OCI-LY3 (cell line): ENCODE measurements at regions not wholly inside any gene's neighbourhood (a gene's known extent, or its start where the extent isn't known, plus 50 kb on each side); places are given as distances from the start of the nearest gene placed in this dataset.
"Not testable (repeated sequence)": the region's sequence is repeated elsewhere in the genome, so short reads cannot be mapped to it uniquely, and the experiment has no call there.

Source experiments
- H2AFZ ChIP-seq: fragments of 200-600, 300-600 bp; shearing (Covaris generic); 2 replicates; pipeline ENCODE4 v1.6.0; 2014; ENCODE audit warnings: antibody characterized with exemption, low read depth, low read length
- H3K27ac ChIP-seq: fragments of 200-600, 300-600 bp; sonication (generic); 2 replicates; pipeline ENCODE4 v1.5.1; 2014; ENCODE audit warnings: mild to moderate bottlenecking, low read length, moderate library complexity, mixed read lengths
- H3K27me3 ChIP-seq: fragments of 200-600, 300-600 bp; sonication (generic); 2 replicates; pipeline ENCODE4 v1.6.1; 2014; ENCODE audit warnings: low read depth, low read length, mixed read lengths
- H3K36me3 ChIP-seq: fragments of 200-600, 300-600 bp; sonication (generic); replicated peaks from 2 replicates; pipeline ENCODE3; 2014; ENCODE audit warnings: low read depth, low read length, mixed read lengths
- H3K4me1 ChIP-seq: fragments of 300-600, 200-600 bp; sonication (generic); 2 replicates; pipeline ENCODE4 v1.6.1; 2014; ENCODE audit warnings: low read length, mixed read lengths
- H3K4me2 ChIP-seq: fragments of 200-600, 300-600 bp; sonication (generic); 2 replicates; pipeline ENCODE4 v1.6.1; 2014; ENCODE audit warnings: low read length, mixed read lengths
- H3K4me3 ChIP-seq: fragments of 300-600, 200-600 bp; sonication (generic); 2 replicates; pipeline ENCODE4 v1.5.1; 2014; ENCODE audit warnings: antibody characterized with exemption, mild to moderate bottlenecking, low read length, moderate library complexity
- H3K79me2 ChIP-seq: fragments of 300-600, 200-600 bp; shearing (Covaris generic); 2 replicates; pipeline ENCODE4 v1.6.1; 2014; ENCODE audit warnings: mild to moderate bottlenecking, low read length, mixed read lengths
- H3K9ac ChIP-seq: fragments of 300-600, 200-600 bp; shearing (Covaris generic); 2 replicates; pipeline ENCODE4 v1.6.0; 2014; ENCODE audit warnings: mild to moderate bottlenecking, low read length, moderate library complexity
- H3K9me3 ChIP-seq: fragments of 200-600, 300-600 bp; shearing (Covaris generic); 2 replicates; pipeline ENCODE4 v1.6.1; 2014; ENCODE audit warnings: low read length, mixed read lengths; ENCODE audit not compliant: insufficient read depth
- H4K20me1 ChIP-seq: fragments of 200-600, 300-600 bp; sonication (generic); 2 replicates; pipeline ENCODE4 v1.6.1; 2016; ENCODE audit warnings: low read length, mixed read lengths; ENCODE audit not compliant: insufficient read depth
- CTCF ChIP-seq: fragments of 200-600, 300-600 bp; sonication (generic); IDR thresholded peaks from 2 replicates; pipeline ENCODE4 v1.5.1; 2014; ENCODE audit warnings: antibody characterized with exemption, low read length, low read depth
- EZH2phosphoT487 ChIP-seq: fragments of 200-600 bp; shearing (Covaris generic); IDR thresholded peaks from 2 replicates; pipeline ENCODE4 v1.6.1; 2018; ENCODE audit warnings: antibody characterized with exemption, mixed run types, low read depth

GRCh38 chr11:130535520-130535919 is 87.1 kb downstream of the ADAMTS15 start:
- no peaks in the 10 kb centered on the region for H3K36me3 ChIP-seq
- no peak overlapping the region for H3K27ac ChIP-seq
- no peaks in the 10 kb centered on the region for H4K20me1 ChIP-seq
- H3K4me3 ChIP-seq = no peak overlapping the region
- H3K9ac ChIP-seq = no peak overlapping the region
- H2AFZ ChIP-seq = no peak overlapping the region
- H3K79me2 ChIP-seq = no peaks in the 10 kb centered on the region
- peaks cover 8% of the 10 kb centered on the region; the same call in 1 of the 2 replicates for H3K27me3 ChIP-seq
- no peaks in the 10 kb centered on the region for H3K4me1 ChIP-seq
- no peak overlapping the region for H3K4me2 ChIP-seq
- TF ChIP-seq CTCF = no peak
- no peak for TF ChIP-seq EZH2phosphoT487
- H3K9me3 ChIP-seq = no peaks in the 10 kb centered on the region

- Histone ChIP-seq H3K27ac (no peak overlapping the region), H3K4me3 (no peak overlapping the region), H2AFZ (no peak overlapping the region), H3K27me3 (peaks cover 15% of the 10 kb centered on the region; the same call in 1 of the 2 replicates), H3K79me2 (no peaks in the 10 kb centered on the region), H3K9me3 (no peaks in the 10 kb centered on the region), H3K36me3 (no peaks in the 10 kb centered on the region), H3K4me2 (no peak overlapping the region), H3K4me1 (no peaks in the 10 kb centered on the region), H4K20me1 (no peaks in the 10 kb centered on the region), H3K9ac (no peak overlapping the region)
- TF ChIP-seq CTCF (no peak), EZH2phosphoT487 (no peak)
These were observed 87.9 kb downstream of the ADAMTS15 start for GRCh38 chr11:130536106-130537040.

GRCh38 chr11:130539680-130540079 is 91.2 kb downstream of the ADAMTS15 start:
- not testable (repeated sequence) for H3K27ac ChIP-seq, H4K20me1 ChIP-seq, H3K4me1 ChIP-seq, H3K36me3 ChIP-seq, H3K9ac ChIP-seq, H3K4me2 ChIP-seq, H2AFZ ChIP-seq, H3K9me3 ChIP-seq, H3K4me3 ChIP-seq, H3K79me2 ChIP-seq
- peaks cover 26% of the 10 kb centered on the region for H3K27me3 ChIP-seq

GRCh38 chr11:130544266-130544665 is 95.8 kb downstream of the ADAMTS15 start:
- Histone ChIP-seq H3K36me3 (no peaks in the 10 kb centered on the region), H3K4me2 (no peak overlapping the region), H3K4me3 (no peak overlapping the region), H3K9me3 (no peaks in the 10 kb centered on the region), H2AFZ (no peak overlapping the region), H3K27ac (no peak overlapping the region), H3K27me3 (peaks cover 29% of the 10 kb centered on the region), H4K20me1 (no peaks in the 10 kb centered on the region), H3K79me2 (no peaks in the 10 kb centered on the region), H3K4me1 (no peaks in the 10 kb centered on the region), H3K9ac (no peak overlapping the region)
- TF ChIP-seq CTCF = no peak
- TF ChIP-seq EZH2phosphoT487 = no peak
